Adrenal gland (tissue), 9 donors: ENCODE measurements at regions not wholly inside any gene's neighbourhood (a gene's known extent, or its start where the extent isn't known, plus 50 kb on each side); places are given as distances from the start of the nearest gene placed in this dataset.
A peak's percentile ranks its signal among the peaks of the same experiment; 100 is the strongest.

Source experiments
- DNase-seq, 7 donors: peaks; one replicate each; pipeline ENCODE4 v3.0.0-alpha.2; 2019 to 2020
- H3K27ac ChIP-seq, 5 donors: fragments of 200-600 bp; sonication (generic) in 4 of 5; 1 replicate in 3 of 5; 2 replicates in 2 of 5; pipeline versions ENCODE4 v1.5.1 to v1.8.0; 2016 to 2020; ENCODE audit warnings: mild to moderate bottlenecking in 1 of 5
- H3K27me3 ChIP-seq: fragments of 200-600 bp; 2 replicates; pipeline ENCODE4 v1.8.0; 2021
- H3K36me3 ChIP-seq, 2 donors: fragments of 200-600 bp; replicated peaks in 1 of 2; 1 replicate in 1 of 2; 2 replicates in 1 of 2; pipeline versions ENCODE4 v1.5.1 to v1.8.0; 2018 to 2022
- H3K4me1 ChIP-seq, 2 donors: fragments of 200-600 bp; replicated peaks in 1 of 2; 1 replicate in 1 of 2; 2 replicates in 1 of 2; pipeline versions ENCODE4 v1.5.1 to v1.8.0; 2018 to 2021
- H3K4me3 ChIP-seq, 4 donors: fragments of 200-600 bp; sonication (generic) in 3 of 4; one replicate each; pipeline ENCODE4 v1.5.1; 2016 to 2018
- H3K9me3 ChIP-seq, 3 donors: fragments of 200-600 bp; sonication (generic) in 1 of 3; replicated peaks in 1 of 3; 1 replicate in 2 of 3; 2 replicates in 1 of 3; pipeline versions ENCODE4 v1.5.1 to v1.8.0; 2016 to 2021
- CTCF ChIP-seq, 6 experiments: fragments of 450-650 bp in 4 of 6; fragments of 200-600 bp in 2 of 6; sonication (generic) in 1 of 6; IDR thresholded peaks; 1 replicate in 5 of 6; 2 replicates in 1 of 6; pipeline versions ENCODE4 v1.5.1 to v1.8.0; 2016 to 2021; ENCODE audit warnings: antibody characterized with exemption in 6 of 6, mild to moderate bottlenecking in 2 of 6, moderate library complexity in 1 of 6
- POLR2A ChIP-seq, 2 donors: fragments of 450-650 bp; IDR thresholded peaks; one replicate each; pipeline ENCODE4 v1.6.1; 2017; ENCODE audit warnings: antibody characterized with exemption in 2 of 2, mild to moderate bottlenecking in 2 of 2, moderate library complexity in 1 of 2
- WGBS, 4 donors: extraction: QIAGEN DNeasy Blood & Tissue Kit in 2 of 4; methylation state at CpG; one replicate each; pipeline versions ENCODE4 v1.1.5 to v1.1.7; 2013 to 2017; 5-methylcytosine and 5-hydroxymethylcytosine counted together
- intact Hi-C, 2 donors: fragments of 100-400 bp; cut with DNase I; formaldehyde crosslinking; loops; one replicate each; pipeline versions ENCODE4 v1.14.1 to v1.15.0; 2022 to 2023
- donor health status: healthy with polysubstance abuse.
- donor health status: Bipolar disorder and iron deficiency.
- donor health status: DM: yes; HTN: yes; CAD: no.
- donor health status: DM: no; HTN: no; CAD: no.
- donor health status: DM: no; HTN: no; CAD: no.

- H3K27ac ChIP-seq = peak overlapping the region; percentile 60 to 90 (median 86)
- no peaks in the 10 kb centered on the region for H3K27me3 ChIP-seq
- TF ChIP-seq POLR2A (IDR thresholded peaks at IDR 0.05) = peak in 1 of 2 donors; percentile 22
- no peak for TF ChIP-seq CTCF (IDR thresholded peaks at IDR 0.05)
- peak in 4 of 7 donors; percentile 42 to 64 (median 58) for DNase-seq
- 11 to 20% (median 15%) methylated on average over 1 of the region's 1 CpG for WGBS, 4 donors
- intact Hi-C loops = no loop called here
- no peaks in the 10 kb centered on the region for H3K9me3 ChIP-seq
- H3K4me3 ChIP-seq = no peak overlapping the region
- H3K36me3 ChIP-seq = no peaks in the 10 kb centered on the region
- H3K4me1 ChIP-seq = peaks cover 12% of the 10 kb centered on the region in 2 donors
Observed at GRCh38 chr20:52761867-52762266, 210.3 kb upstream of the TSHZ2 start.

DNA sequence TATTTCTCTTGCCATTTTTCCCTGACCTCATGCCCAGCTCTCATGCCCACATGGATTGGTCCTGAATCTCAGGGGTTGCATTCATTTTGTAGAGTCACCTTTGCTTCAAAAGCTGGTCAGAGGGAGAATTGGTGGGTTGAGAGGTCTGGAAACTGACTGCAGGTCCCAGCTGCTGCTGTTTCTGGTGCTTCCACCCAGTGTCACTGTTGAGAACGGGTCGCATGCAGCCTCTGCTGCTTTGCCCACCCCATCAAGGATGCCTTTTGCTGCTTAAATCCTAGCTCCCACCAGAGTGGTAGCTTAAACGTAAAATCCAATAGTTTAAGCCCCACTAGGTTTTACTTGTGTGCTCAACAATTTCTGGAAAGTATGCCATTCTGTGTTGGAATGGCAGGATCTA, 211.4 kb upstream of the TSHZ2 start:
- Histone ChIP-seq H3K4me3 (no peak overlapping the region), H3K36me3 (no peaks in the 10 kb centered on the region), H3K27ac (peak overlapping the region; percentile 60 to 90 (median 86)), H3K4me1 (peaks cover 12% of the 10 kb centered on the region in 2 donors), H3K27me3 (no peaks in the 10 kb centered on the region), H3K9me3 (no peaks in the 10 kb centered on the region)
- intact Hi-C loops = no loop called here
- WGBS, 4 donors = 85 to 100% (median 93%) methylated on average over 3 of the region's 3 CpGs
- TF ChIP-seq POLR2A (IDR thresholded peaks at IDR 0.05) (no peak), CTCF (IDR thresholded peaks at IDR 0.05) (no peak)
- DNase-seq = no peak

DNA sequence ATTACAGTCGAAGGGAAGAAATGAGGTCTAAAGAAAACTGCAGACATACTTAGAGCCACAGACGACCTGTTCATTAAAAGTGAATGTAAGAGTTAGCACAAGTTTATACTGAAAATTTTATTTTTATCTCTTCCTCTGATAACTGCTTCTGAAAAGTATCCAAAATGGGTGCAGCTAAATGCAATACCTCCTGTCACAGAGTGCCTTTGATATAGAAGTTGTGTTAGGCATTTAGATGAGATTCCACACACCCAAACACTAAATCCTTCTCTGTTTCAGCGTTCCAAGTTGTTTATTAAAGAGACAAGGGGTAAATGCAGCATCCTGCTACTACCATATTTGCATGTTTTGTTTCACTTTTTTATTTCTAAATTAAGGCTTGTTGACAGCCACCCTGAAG, 214.7 kb upstream of the TSHZ2 start:
- Histone ChIP-seq H3K9me3 (no peaks in the 10 kb centered on the region), H3K4me1 (peaks cover 9 to 11% of the 10 kb centered on the region in 2 donors), H3K27me3 (no peaks in the 10 kb centered on the region), H3K27ac (no peak overlapping the region), H3K36me3 (no peaks in the 10 kb centered on the region), H3K4me3 (no peak overlapping the region)
- DNase-seq = no peak
- intact Hi-C loops = no loop called here
- TF ChIP-seq POLR2A (IDR thresholded peaks at IDR 0.05) (no peak), CTCF (IDR thresholded peaks at IDR 0.05) (no peak)
- 70 to 78% (median 74%) methylated on average over 3 of the region's 3 CpGs for WGBS, 4 donors

GRCh38 chr20:52755744-52756143, 216.4 kb upstream of the TSHZ2 start:
- Histone ChIP-seq H3K4me1 (no peaks in the 10 kb centered on the region), H3K27ac (no peak overlapping the region), H3K36me3 (no peaks in the 10 kb centered on the region), H3K9me3 (no peaks in the 10 kb centered on the region), H3K4me3 (no peak overlapping the region), H3K27me3 (no peaks in the 10 kb centered on the region)
- TF ChIP-seq POLR2A (IDR thresholded peaks at IDR 0.05) (no peak), CTCF (IDR thresholded peaks at IDR 0.05) (no peak)
- intact Hi-C loops = no loop called here
- WGBS, 4 donors = 57 to 74% (median 68%) methylated on average over 1 of the region's 1 CpG
- no peak for DNase-seq
